GM23338 (cell line): ENCODE measurements at regions not wholly inside any gene's neighbourhood (a gene's known extent, or its start where the extent isn't known, plus 50 kb on each side); places are given as distances from the start of the nearest gene placed in this dataset.

Source experiments
- EZH2 ChIP-seq: fragments of 200-600 bp; sonication (generic); IDR thresholded peaks from one replicate; pipeline ENCODE4 v1.8.0; 2017; ENCODE audit warnings: antibody characterized with exemption, mild to moderate bottlenecking, low read depth; ENCODE audit not compliant: unreplicated experiment
- TF ChIP-seq, protein P1 (sequence below), 2 experiments: fragments of 200-600 bp in 1 of 2; sonication (generic) in 1 of 2; conservative IDR thresholded peaks; 2 replicates each; pipeline versions ENCODE4 v1.5.1 to v1.6.1; 2016 to 2017; ENCODE audit warnings: antibody characterized with exemption in 2 of 2, low read depth in 2 of 2, mild to moderate bottlenecking in 2 of 2, moderate library complexity in 1 of 2

DNA sequence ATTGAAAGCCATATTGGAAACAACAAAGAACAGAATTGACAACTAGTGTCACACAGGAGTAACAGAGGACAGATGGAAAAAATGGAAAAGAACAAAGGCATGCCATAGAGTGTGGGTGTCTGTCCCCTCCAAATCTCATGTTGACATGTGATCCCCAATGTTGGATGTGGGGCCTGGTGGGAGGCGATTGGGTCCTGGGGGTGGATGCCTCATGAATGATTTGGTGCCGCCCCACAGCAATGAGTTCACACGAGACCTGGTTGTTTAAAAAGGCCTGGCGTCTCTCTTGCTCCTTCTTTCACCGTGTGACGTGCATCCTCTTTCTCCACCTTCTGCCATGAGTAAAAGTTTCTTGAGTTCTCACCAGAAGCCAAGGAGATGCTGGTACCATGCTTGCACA is 87.4 kb upstream of the GPR26 start:
- TF ChIP-seq, protein P1, sequence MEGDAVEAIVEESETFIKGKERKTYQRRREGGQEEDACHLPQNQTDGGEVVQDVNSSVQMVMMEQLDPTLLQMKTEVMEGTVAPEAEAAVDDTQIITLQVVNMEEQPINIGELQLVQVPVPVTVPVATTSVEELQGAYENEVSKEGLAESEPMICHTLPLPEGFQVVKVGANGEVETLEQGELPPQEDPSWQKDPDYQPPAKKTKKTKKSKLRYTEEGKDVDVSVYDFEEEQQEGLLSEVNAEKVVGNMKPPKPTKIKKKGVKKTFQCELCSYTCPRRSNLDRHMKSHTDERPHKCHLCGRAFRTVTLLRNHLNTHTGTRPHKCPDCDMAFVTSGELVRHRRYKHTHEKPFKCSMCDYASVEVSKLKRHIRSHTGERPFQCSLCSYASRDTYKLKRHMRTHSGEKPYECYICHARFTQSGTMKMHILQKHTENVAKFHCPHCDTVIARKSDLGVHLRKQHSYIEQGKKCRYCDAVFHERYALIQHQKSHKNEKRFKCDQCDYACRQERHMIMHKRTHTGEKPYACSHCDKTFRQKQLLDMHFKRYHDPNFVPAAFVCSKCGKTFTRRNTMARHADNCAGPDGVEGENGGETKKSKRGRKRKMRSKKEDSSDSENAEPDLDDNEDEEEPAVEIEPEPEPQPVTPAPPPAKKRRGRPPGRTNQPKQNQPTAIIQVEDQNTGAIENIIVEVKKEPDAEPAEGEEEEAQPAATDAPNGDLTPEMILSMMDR (conservative IDR thresholded peaks at IDR 0.05; ENCODE audit: low read depth in 2 of 2), result no peak
- no peak for TF ChIP-seq EZH2
